ENCODE measurements at regions not wholly inside any gene's neighbourhood (a gene's known extent, or its start where the extent isn't known, plus 50 kb on each side); places are given as distances from the start of the nearest gene placed in this dataset.

DNA sequence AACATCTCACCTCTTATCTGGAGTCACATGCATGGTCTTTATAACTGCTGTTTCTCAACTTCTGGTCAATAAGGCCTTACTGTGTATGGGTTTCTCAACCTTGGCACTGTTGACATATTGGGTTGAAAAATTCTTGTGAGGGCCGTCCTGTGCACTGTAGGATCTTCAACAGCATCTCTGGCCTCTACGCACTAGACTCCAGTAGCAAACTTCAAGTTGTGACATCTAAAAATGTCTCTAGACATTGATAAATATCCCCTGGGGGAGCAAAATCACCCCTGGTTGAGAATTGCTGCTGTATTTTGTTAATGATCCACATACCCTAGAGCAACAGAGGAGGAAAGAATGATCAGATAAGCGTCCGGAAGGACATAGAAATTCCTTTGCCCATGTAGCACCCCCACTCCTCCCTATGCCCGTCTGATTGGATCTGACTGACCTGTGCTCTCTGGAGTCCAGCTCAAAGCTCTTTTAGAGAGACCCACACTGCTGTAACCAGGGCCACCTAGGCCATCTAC is 423.5 kb upstream of the ZMIZ1 start:
- H3K9ac ChIP-seq (ENCODE audit: insufficient read depth in 1 of 2, low read length in 2 of 2) = no peak overlapping the region
- peaks cover 0 to 5% (median 1%) of the 10 kb centered on the region in 4 donors for H3K9me3 ChIP-seq (ENCODE audit: control insufficient read depth in 4 of 4, insufficient read depth in 3 of 4, low read length in 3 of 4)
- ATAC-seq (ENCODE audit: insufficient read depth, low FRiP score) (no peak), DNase-seq (no peak)
- TF ChIP-seq, protein P1, sequence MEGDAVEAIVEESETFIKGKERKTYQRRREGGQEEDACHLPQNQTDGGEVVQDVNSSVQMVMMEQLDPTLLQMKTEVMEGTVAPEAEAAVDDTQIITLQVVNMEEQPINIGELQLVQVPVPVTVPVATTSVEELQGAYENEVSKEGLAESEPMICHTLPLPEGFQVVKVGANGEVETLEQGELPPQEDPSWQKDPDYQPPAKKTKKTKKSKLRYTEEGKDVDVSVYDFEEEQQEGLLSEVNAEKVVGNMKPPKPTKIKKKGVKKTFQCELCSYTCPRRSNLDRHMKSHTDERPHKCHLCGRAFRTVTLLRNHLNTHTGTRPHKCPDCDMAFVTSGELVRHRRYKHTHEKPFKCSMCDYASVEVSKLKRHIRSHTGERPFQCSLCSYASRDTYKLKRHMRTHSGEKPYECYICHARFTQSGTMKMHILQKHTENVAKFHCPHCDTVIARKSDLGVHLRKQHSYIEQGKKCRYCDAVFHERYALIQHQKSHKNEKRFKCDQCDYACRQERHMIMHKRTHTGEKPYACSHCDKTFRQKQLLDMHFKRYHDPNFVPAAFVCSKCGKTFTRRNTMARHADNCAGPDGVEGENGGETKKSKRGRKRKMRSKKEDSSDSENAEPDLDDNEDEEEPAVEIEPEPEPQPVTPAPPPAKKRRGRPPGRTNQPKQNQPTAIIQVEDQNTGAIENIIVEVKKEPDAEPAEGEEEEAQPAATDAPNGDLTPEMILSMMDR (IDR thresholded peaks at IDR 0.05; ENCODE audit: control extremely low read depth, extremely low read depth) = no peak
- no peak overlapping the region for H3K27ac ChIP-seq (ENCODE audit: low read depth in 1 of 2, low read length in 1 of 2)
- no peaks in the 10 kb centered on the region for H3K27me3 ChIP-seq (ENCODE audit: control insufficient read depth in 3 of 3, insufficient read depth in 3 of 3, low read length in 2 of 3)
- H3K36me3 ChIP-seq (ENCODE audit: control insufficient read depth in 4 of 4, insufficient read depth in 4 of 4, low read length in 4 of 4) = no peaks in the 10 kb centered on the region
- H3K4me3 ChIP-seq = no peak overlapping the region
- WGBS, 2 donors = 85 to 93% methylated on average over 5 of the region's 5 CpGs
- peaks cover 0 to 5% (median 0%) of the 10 kb centered on the region in 5 donors for H3K4me1 ChIP-seq (ENCODE audit: control insufficient read depth in 5 of 5, insufficient read depth in 5 of 5, low read length in 5 of 5)

DNA sequence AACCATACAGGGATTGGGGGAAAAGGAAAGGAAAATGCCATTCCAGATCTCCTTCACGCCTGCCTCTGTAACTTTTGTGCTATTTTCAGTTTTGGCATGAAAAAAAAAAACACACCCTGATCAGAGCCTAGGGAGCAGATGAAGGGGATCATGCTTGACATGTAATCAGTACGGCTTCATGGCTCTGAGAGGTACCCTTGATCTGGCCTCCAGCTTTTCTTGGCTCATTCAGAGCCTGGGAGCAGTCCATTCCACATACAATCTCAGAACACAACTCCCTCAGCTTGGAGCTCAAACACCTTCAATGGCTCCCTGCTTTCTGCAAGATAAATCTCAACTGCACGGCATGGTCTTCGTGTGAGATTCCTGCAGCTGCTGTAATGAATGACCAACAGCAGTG is 422.8 kb upstream of the ZMIZ1 start:
- ATAC-seq (ENCODE audit: insufficient read depth, low FRiP score) (no peak), DNase-seq (peak; percentile 28 to 65 (median 51))
- Histone ChIP-seq H3K27me3 (ENCODE audit: control insufficient read depth in 3 of 3, insufficient read depth in 3 of 3, low read length in 2 of 3) (no peaks in the 10 kb centered on the region), H3K27ac (ENCODE audit: low read depth in 1 of 2, low read length in 1 of 2) (no peak overlapping the region), H3K4me3 (no peak overlapping the region), H3K4me1 (ENCODE audit: control insufficient read depth in 5 of 5, insufficient read depth in 5 of 5, low read length in 5 of 5) (peaks cover 0 to 5% (median 0%) of the 10 kb centered on the region in 5 donors), H3K9me3 (ENCODE audit: control insufficient read depth in 4 of 4, insufficient read depth in 3 of 4, low read length in 3 of 4) (peaks cover 0 to 5% (median 1%) of the 10 kb centered on the region in 4 donors), H3K9ac (ENCODE audit: insufficient read depth in 1 of 2, low read length in 2 of 2) (no peak overlapping the region), H3K36me3 (ENCODE audit: control insufficient read depth in 4 of 4, insufficient read depth in 4 of 4, low read length in 4 of 4) (no peaks in the 10 kb centered on the region)
- WGBS, 2 donors = 80 to 92% methylated on average over 4 of the region's 4 CpGs
- TF ChIP-seq, protein P1 (IDR thresholded peaks at IDR 0.05; ENCODE audit: control extremely low read depth, extremely low read depth) = no peak

- no peaks in the 10 kb centered on the region for H3K27me3 ChIP-seq (ENCODE audit: control insufficient read depth in 3 of 3, insufficient read depth in 3 of 3, low read length in 2 of 3)
- H3K4me3 ChIP-seq = no peak overlapping the region
- H3K4me1 ChIP-seq (ENCODE audit: control insufficient read depth in 5 of 5, insufficient read depth in 5 of 5, low read length in 5 of 5) = peaks cover 0 to 5% (median 0%) of the 10 kb centered on the region in 5 donors
- ATAC-seq (ENCODE audit: insufficient read depth, low FRiP score) = no peak
- peak in 2 of 3 donors; percentile 27 to 56 for DNase-seq
- WGBS, 2 donors = 81 to 88% methylated on average over 4 of the region's 4 CpGs
- TF ChIP-seq, protein P1 (IDR thresholded peaks at IDR 0.05; ENCODE audit: control extremely low read depth, extremely low read depth) = no peak
- no peak overlapping the region for H3K27ac ChIP-seq (ENCODE audit: low read depth in 1 of 2, low read length in 1 of 2)
- H3K9me3 ChIP-seq (ENCODE audit: control insufficient read depth in 4 of 4, insufficient read depth in 3 of 4, low read length in 3 of 4) = peaks cover 0 to 5% (median 1%) of the 10 kb centered on the region in 4 donors
- no peaks in the 10 kb centered on the region for H3K36me3 ChIP-seq (ENCODE audit: control insufficient read depth in 4 of 4, insufficient read depth in 4 of 4, low read length in 4 of 4)
- H3K9ac ChIP-seq (ENCODE audit: insufficient read depth in 1 of 2, low read length in 2 of 2) = no peak overlapping the region
Observed at GRCh38 chr10:78648256-78648860, 420.4 kb upstream of the ZMIZ1 start.

All from lung (tissue), 11 donors.